ENCODE measurements at regions not wholly inside any gene's neighbourhood (a gene's known extent, or its start where the extent isn't known, plus 50 kb on each side); places are given as distances from the start of the nearest gene placed in this dataset.
"Not testable (repeated sequence)": the region's sequence is repeated elsewhere in the genome, so short reads cannot be mapped to it uniquely, and the experiment has no call there.

DNA sequence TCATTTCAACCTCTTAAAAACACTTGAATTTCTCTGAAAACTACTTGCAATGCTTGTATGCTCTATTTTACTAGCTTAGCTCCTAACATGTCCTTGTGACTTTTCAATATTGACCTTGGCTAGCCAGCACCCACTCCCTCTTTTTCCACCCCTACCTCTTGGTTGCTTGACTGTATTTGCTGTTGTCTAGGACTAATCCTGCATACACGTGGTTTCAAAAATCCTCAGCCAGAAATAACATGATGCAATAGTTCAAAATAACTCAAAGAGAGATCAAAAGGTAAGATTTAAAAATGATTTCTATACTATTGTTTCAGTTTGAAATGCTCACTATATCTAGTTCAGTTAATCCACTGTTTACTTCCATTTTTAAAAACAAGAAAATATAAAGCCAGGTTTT is 102.3 kb upstream of the TBX18 start:
- no peaks in the 10 kb centered on the region for H3K4me1 ChIP-seq (ENCODE audit: insufficient read depth, low read length)
- DNase-seq (ENCODE audit: low read depth) (no peak), FAIRE-seq (no peak)
- TF ChIP-seq EZH2 (IDR thresholded peaks at IDR 0.05; ENCODE audit: insufficient read depth, low read length), result no peak
- no peak for TF ChIP-seq CTCF (IDR thresholded peaks at IDR 0.05; ENCODE audit: insufficient read depth, low read depth, low read length)
- no peaks in the 10 kb centered on the region for H3K9me3 Mint-ChIP-seq (ENCODE audit: unreplicated experiment)
- no peaks in the 10 kb centered on the region for H3K79me2 ChIP-seq (ENCODE audit: insufficient read depth, low read length)
- H3K27me3 Mint-ChIP-seq (ENCODE audit: low read depth, unreplicated experiment), result peaks cover 2% of the 10 kb centered on the region
- H3K4me3 Mint-ChIP-seq (ENCODE audit: unreplicated experiment), result no peak overlapping the region
- H3K27ac ChIP-seq (ENCODE audit: low read depth, low read length), result no peak overlapping the region
- peak overlapping the region; percentile 4 for H3K27ac Mint-ChIP-seq (ENCODE audit: unreplicated experiment)
- H3K4me2 ChIP-seq (ENCODE audit: low read length), result no peak overlapping the region
- H3K4me3 ChIP-seq (ENCODE audit: insufficient read depth, low read depth, low read length), result no peak overlapping the region
- H3K9ac ChIP-seq (ENCODE audit: low read length), result no peak overlapping the region
- no peaks in the 10 kb centered on the region for H3K36me3 Mint-ChIP-seq (ENCODE audit: low read depth, unreplicated experiment)
- H2AFZ ChIP-seq (ENCODE audit: low read depth, low read length), result no peak overlapping the region
- H3K36me3 ChIP-seq (ENCODE audit: insufficient read depth, low read length), result no peaks in the 10 kb centered on the region
- peaks cover 11% of the 10 kb centered on the region for H3K4me1 Mint-ChIP-seq (ENCODE audit: low read depth, unreplicated experiment)
- H4K20me1 ChIP-seq (ENCODE audit: insufficient read depth, low read length), result no peaks in the 10 kb centered on the region
- no peaks in the 10 kb centered on the region for H3K27me3 ChIP-seq (ENCODE audit: insufficient read depth, low read length)
- H3K9me3 ChIP-seq (ENCODE audit: insufficient read depth, low read depth, low read length), result no peaks in the 10 kb centered on the region

GRCh38 chr6:84865372-84865771 is 101.0 kb upstream of the TBX18 start:
- H3K27ac ChIP-seq (ENCODE audit: low read depth, low read length); H4K20me1 ChIP-seq (ENCODE audit: insufficient read depth, low read length); H3K27ac Mint-ChIP-seq (ENCODE audit: unreplicated experiment); H3K9me3 ChIP-seq (ENCODE audit: insufficient read depth, low read depth, low read length); H3K4me2 ChIP-seq (ENCODE audit: low read length); H3K79me2 ChIP-seq (ENCODE audit: insufficient read depth, low read length); H3K27me3 Mint-ChIP-seq (ENCODE audit: low read depth, unreplicated experiment); H3K4me3 Mint-ChIP-seq (ENCODE audit: unreplicated experiment); H3K4me3 ChIP-seq (ENCODE audit: insufficient read depth, low read depth, low read length); FAIRE-seq; H3K4me1 ChIP-seq (ENCODE audit: insufficient read depth, low read length); H3K9ac ChIP-seq (ENCODE audit: low read length); DNase-seq (ENCODE audit: low read depth); H3K36me3 ChIP-seq (ENCODE audit: insufficient read depth, low read length); H3K27me3 ChIP-seq (ENCODE audit: insufficient read depth, low read length); H3K36me3 Mint-ChIP-seq (ENCODE audit: low read depth, unreplicated experiment); H2AFZ ChIP-seq (ENCODE audit: low read depth, low read length); H3K9me3 Mint-ChIP-seq (ENCODE audit: unreplicated experiment): not testable (repeated sequence)
- peaks cover 11% of the 10 kb centered on the region for H3K4me1 Mint-ChIP-seq (ENCODE audit: low read depth, unreplicated experiment)

- Histone ChIP-seq H3K4me1 (ENCODE audit: insufficient read depth, low read length) (no peaks in the 10 kb centered on the region), H3K4me3 (ENCODE audit: insufficient read depth, low read depth, low read length) (no peak overlapping the region), H3K36me3 (ENCODE audit: insufficient read depth, low read length) (no peaks in the 10 kb centered on the region), H3K9me3 (ENCODE audit: insufficient read depth, low read depth, low read length) (no peaks in the 10 kb centered on the region), H4K20me1 (ENCODE audit: insufficient read depth, low read length) (no peaks in the 10 kb centered on the region), H3K79me2 (ENCODE audit: insufficient read depth, low read length) (no peaks in the 10 kb centered on the region), H2AFZ (ENCODE audit: low read depth, low read length) (no peak overlapping the region), H3K4me2 (ENCODE audit: low read length) (no peak overlapping the region), H3K9ac (ENCODE audit: low read length) (no peak overlapping the region), H3K27me3 (ENCODE audit: insufficient read depth, low read length) (no peaks in the 10 kb centered on the region), H3K27ac (ENCODE audit: low read depth, low read length) (no peak overlapping the region)
- FAIRE-seq (no peak), DNase-seq (ENCODE audit: low read depth) (no peak)
- TF ChIP-seq CTCF (IDR thresholded peaks at IDR 0.05; ENCODE audit: insufficient read depth, low read depth, low read length), result no peak
- no peak for TF ChIP-seq EZH2 (IDR thresholded peaks at IDR 0.05; ENCODE audit: insufficient read depth, low read length)
- Mint-ChIP-seq H3K4me1 (ENCODE audit: low read depth, unreplicated experiment) (peaks cover 7% of the 10 kb centered on the region), H3K27ac (ENCODE audit: unreplicated experiment) (no peak overlapping the region), H3K36me3 (ENCODE audit: low read depth, unreplicated experiment) (no peaks in the 10 kb centered on the region), H3K27me3 (ENCODE audit: low read depth, unreplicated experiment) (no peaks in the 10 kb centered on the region), H3K4me3 (ENCODE audit: unreplicated experiment) (no peak overlapping the region), H3K9me3 (ENCODE audit: unreplicated experiment) (no peaks in the 10 kb centered on the region)
These were observed 98.4 kb upstream of the TBX18 start for GRCh38 chr6:84862843-84863242.
